GM12874 (cell line): ENCODE measurements at regions not wholly inside any gene's neighbourhood (a gene's known extent, or its start where the extent isn't known, plus 50 kb on each side); places are given as distances from the start of the nearest gene placed in this dataset.

Experiments
- TF ChIP-seq, protein P1 (sequence below): IDR thresholded peaks from 2 replicates; pipeline ENCODE4 v1.5.1; 2011; ENCODE audit warnings: low read depth, mild to moderate bottlenecking, control low read depth, low read length, moderate library complexity; ENCODE audit not compliant: insufficient read depth

- TF ChIP-seq, protein P1, sequence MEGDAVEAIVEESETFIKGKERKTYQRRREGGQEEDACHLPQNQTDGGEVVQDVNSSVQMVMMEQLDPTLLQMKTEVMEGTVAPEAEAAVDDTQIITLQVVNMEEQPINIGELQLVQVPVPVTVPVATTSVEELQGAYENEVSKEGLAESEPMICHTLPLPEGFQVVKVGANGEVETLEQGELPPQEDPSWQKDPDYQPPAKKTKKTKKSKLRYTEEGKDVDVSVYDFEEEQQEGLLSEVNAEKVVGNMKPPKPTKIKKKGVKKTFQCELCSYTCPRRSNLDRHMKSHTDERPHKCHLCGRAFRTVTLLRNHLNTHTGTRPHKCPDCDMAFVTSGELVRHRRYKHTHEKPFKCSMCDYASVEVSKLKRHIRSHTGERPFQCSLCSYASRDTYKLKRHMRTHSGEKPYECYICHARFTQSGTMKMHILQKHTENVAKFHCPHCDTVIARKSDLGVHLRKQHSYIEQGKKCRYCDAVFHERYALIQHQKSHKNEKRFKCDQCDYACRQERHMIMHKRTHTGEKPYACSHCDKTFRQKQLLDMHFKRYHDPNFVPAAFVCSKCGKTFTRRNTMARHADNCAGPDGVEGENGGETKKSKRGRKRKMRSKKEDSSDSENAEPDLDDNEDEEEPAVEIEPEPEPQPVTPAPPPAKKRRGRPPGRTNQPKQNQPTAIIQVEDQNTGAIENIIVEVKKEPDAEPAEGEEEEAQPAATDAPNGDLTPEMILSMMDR = no peak
These were observed 133.8 kb upstream of the TLE3 start for GRCh38 chr15:70231484-70231883.

DNA sequence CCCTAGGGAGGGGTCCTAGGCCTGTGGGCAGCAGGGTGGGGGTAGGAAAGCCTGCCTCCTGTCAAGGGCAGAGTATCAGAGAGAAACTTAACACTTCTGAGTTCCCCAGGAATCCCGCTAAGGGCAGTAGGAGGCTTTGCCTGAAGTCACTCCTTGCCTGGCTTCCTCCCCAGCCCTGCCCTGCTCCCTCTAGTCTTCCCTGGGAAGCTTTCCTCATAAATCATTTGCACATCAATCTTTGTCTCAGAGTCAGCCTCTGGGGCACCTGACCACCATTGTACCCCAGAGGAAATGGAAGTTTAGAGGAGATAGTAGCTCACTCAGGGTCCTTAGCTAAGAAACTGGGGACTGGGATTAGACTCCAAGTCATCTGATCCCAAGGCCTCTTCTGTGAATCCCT is 129.4 kb upstream of the TLE3 start:
- TF ChIP-seq, protein P1 = no peak

DNA sequence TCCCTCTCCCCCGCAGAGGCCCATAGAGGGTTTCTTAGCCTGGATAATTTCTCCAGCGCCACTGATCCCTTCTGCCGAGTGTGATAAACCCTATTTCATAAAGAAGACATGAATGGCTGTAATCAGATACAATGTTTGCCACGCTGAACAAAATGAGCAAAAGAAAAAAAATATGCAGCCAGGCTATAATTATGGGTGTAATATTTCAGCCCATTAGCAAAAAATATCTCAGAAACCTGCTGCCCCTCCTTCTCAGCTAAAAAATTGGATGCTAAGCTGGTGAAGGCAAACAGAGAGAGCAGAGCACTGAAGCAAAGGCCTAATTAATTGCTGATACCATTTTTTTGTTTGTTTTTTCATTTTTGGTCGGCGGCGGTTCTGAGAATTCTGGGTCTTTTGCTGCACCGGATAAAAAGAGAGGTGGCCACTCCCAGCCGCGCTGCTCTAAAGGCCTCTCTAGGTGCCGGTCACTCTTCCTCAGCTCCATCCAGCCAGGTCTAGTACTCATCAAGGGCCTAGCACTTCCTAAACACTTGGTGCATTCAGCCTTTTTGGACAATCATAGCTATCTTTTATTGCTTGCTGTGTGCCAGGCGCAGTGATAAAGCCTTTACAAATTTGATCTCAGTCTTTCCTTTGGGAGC is 128.7 kb upstream of the TLE3 start:
- TF ChIP-seq, protein P1 = no peak

- TF ChIP-seq, protein P1 = no peak
These were observed 127.7 kb upstream of the TLE3 start for GRCh38 chr15:70225416-70225815.

DNA sequence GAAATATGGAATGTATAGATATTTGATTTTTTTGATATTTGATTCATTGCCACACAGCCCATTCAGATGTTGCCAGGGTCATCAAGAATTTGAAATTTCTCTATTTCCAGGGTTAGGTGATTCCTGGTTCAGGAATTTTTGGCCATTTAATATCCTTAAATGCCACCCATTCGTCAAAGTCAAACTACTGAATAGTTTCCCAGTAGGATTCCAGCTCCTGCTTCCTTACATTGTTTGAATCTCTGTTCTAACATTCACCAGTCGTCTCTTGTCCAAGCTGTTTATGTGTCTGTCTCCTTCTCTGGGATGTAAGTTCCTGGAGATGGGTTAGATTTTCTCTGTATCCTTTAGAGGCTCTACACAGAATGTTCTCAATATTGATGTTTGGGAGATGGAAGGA is 124.9 kb upstream of the TLE3 start:
- TF ChIP-seq, protein P1 = no peak

GRCh38 chr15:70220490-70221096 is 122.9 kb upstream of the TLE3 start:
- TF ChIP-seq, protein P1 = no peak

- TF ChIP-seq, protein P1 = no peak
These were observed 122.2 kb upstream of the TLE3 start for GRCh38 chr15:70219966-70220365.
